ENCODE measurements at regions not wholly inside any gene's neighbourhood (a gene's known extent, or its start where the extent isn't known, plus 50 kb on each side); places are given as distances from the start of the nearest gene placed in this dataset.

DNA sequence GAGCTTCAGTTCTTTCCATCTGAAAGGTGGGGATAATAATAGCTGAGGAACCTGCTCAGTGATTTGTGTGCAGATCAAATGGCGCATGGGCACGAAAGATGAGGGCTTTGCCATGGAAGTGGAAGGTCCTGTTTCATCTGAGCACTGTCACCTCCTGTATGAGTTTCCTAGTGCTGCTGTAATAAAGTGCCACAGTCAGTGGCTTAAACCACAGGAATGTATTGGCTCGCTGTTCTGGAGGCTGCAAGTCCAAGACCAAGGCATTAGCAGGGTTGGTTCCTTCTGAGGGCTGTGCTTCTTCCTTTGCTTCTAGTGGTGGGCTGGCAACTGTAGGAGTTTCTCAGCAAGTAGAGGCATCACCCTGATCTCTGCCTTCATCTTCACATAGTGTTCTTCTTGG lies 51.1 kb upstream of the RBM15 start:
- Mint-ChIP-seq H3K36me3 (ENCODE audit: low read depth) (peaks cover 4% of the 10 kb centered on the region; the same call in 1 of the 2 replicates), H3K4me1 (ENCODE audit: low read depth) (peaks cover 59% of the 10 kb centered on the region), H3K27me3 (ENCODE audit: insufficient read depth) (no peaks in the 10 kb centered on the region; the same call in none of the 2 replicates), H3K9me3 (peaks cover 4% of the 10 kb centered on the region; the same call in 1 of the 2 replicates), H3K27ac (no peak overlapping the region), H3K4me3 (no peak overlapping the region)
- no peak for DNase-seq
- TF ChIP-seq, protein P1, sequence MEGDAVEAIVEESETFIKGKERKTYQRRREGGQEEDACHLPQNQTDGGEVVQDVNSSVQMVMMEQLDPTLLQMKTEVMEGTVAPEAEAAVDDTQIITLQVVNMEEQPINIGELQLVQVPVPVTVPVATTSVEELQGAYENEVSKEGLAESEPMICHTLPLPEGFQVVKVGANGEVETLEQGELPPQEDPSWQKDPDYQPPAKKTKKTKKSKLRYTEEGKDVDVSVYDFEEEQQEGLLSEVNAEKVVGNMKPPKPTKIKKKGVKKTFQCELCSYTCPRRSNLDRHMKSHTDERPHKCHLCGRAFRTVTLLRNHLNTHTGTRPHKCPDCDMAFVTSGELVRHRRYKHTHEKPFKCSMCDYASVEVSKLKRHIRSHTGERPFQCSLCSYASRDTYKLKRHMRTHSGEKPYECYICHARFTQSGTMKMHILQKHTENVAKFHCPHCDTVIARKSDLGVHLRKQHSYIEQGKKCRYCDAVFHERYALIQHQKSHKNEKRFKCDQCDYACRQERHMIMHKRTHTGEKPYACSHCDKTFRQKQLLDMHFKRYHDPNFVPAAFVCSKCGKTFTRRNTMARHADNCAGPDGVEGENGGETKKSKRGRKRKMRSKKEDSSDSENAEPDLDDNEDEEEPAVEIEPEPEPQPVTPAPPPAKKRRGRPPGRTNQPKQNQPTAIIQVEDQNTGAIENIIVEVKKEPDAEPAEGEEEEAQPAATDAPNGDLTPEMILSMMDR (IDR thresholded peaks at IDR 0.05) = no peak

Data from HFFc6 (cell line).